SU-DHL-6 (cell line): ENCODE measurements at regions not wholly inside any gene's neighbourhood (a gene's known extent, or its start where the extent isn't known, plus 50 kb on each side); places are given as distances from the start of the nearest gene placed in this dataset.

Experiments
- H2AFZ ChIP-seq: fragments of 200-600 bp; sonication (generic); 2 replicates; pipeline ENCODE4 v1.6.1; 2014; ENCODE audit warnings: low read depth, mild to moderate bottlenecking, moderate library complexity, mixed read lengths, antibody characterized with exemption, low read length; ENCODE audit not compliant: severe bottlenecking
- H3F3A ChIP-seq: fragments of 200-600 bp; shearing (Covaris generic); 2 replicates; pipeline ENCODE4 v1.6.0; 2016; ENCODE audit warnings: antibody characterized with exemption, mild to moderate bottlenecking; ENCODE audit not compliant: insufficient read depth
- H3K27ac ChIP-seq: fragments of 200-600 bp; sonication (generic); 2 replicates; pipeline ENCODE4 v1.5.1; 2016; ENCODE audit warnings: low read depth, mild to moderate bottlenecking, low read length, moderate library complexity, mixed read lengths
- H3K27me3 ChIP-seq: fragments of 200-600 bp; sonication (generic), shearing (Covaris generic); 2 replicates; pipeline ENCODE4 v1.6.0; 2014; ENCODE audit warnings: mild to moderate bottlenecking, low read length
- H3K36me3 ChIP-seq: fragments of 200-600 bp; sonication (generic); 2 replicates; pipeline ENCODE4 v1.6.1; 2014; ENCODE audit warnings: mild to moderate bottlenecking, low read length, mixed read lengths
- H3K4me2 ChIP-seq: fragments of 300-600, 200-600 bp; shearing (Covaris generic), sonication (generic); 2 replicates; pipeline ENCODE4 v1.6.0; 2014; ENCODE audit warnings: low read length, low read depth, mild to moderate bottlenecking; ENCODE audit not compliant: poor library complexity, severe bottlenecking
- H3K4me3 ChIP-seq: fragments of 200-600 bp; sonication (generic); 2 replicates; pipeline ENCODE4 v1.5.1; 2014; ENCODE audit warnings: antibody characterized with exemption, low read length, mild to moderate bottlenecking, mixed read lengths; ENCODE audit not compliant: insufficient read depth, poor library complexity, severe bottlenecking
- H3K79me2 ChIP-seq: fragments of 200-600 bp; sonication (generic); 2 replicates; pipeline ENCODE4 v1.6.1; 2014; ENCODE audit warnings: mild to moderate bottlenecking, low read length, moderate library complexity; ENCODE audit not compliant: insufficient read depth
- H3K9ac ChIP-seq: fragments of 200-600 bp; sonication (generic); 2 replicates; pipeline ENCODE4 v1.7.0; 2014; ENCODE audit warnings: mild to moderate bottlenecking, low read length
- H3K9me2 ChIP-seq: fragments of 200-600 bp; sonication (generic); replicated peaks from 2 replicates; pipeline ENCODE4 v1.6.1; 2014; ENCODE audit warnings: low read length; ENCODE audit not compliant: insufficient read depth
- H3K9me3 ChIP-seq: fragments of 200-600 bp; sonication (generic); 2 replicates; pipeline ENCODE4 v1.6.1; 2014; ENCODE audit warnings: low read length, mixed read lengths; ENCODE audit not compliant: insufficient read depth
- H4K20me1 ChIP-seq: fragments of 200-600 bp; sonication (generic); 2 replicates; pipeline ENCODE4 v1.6.1; 2014; ENCODE audit warnings: low read depth, mild to moderate bottlenecking, antibody characterized with exemption, low read length, moderate library complexity, mixed read lengths
- CTCF ChIP-seq: fragments of 200-600 bp; sonication (generic); IDR thresholded peaks from one replicate; pipeline ENCODE4 v1.5.1; 2017; ENCODE audit warnings: antibody characterized with exemption, mild to moderate bottlenecking, low read length, moderate library complexity; ENCODE audit not compliant: insufficient read depth, poor library complexity, severe bottlenecking
- EZH2phosphoT487 ChIP-seq: fragments of 200-600 bp; sonication (generic), shearing (Covaris generic); conservative IDR thresholded peaks from 2 replicates; pipeline ENCODE4 v1.6.1; 2018; ENCODE audit warnings: mild to moderate bottlenecking, antibody characterized with exemption, low read length, moderate library complexity, mixed read lengths

GRCh38 chr6:23228439-23229024, 659.2 kb downstream of the HDGFL1 start:
- Histone ChIP-seq H3K9ac (no peak overlapping the region), H3K9me3 (no peaks in the 10 kb centered on the region), H3K27me3 (no peaks in the 10 kb centered on the region), H3K9me2 (no peaks in the 10 kb centered on the region), H3K4me3 (no peak overlapping the region), H3K4me2 (no peak overlapping the region), H4K20me1 (no peaks in the 10 kb centered on the region), H3K79me2 (no peaks in the 10 kb centered on the region), H3F3A (no peaks in the 10 kb centered on the region), H3K36me3 (no peaks in the 10 kb centered on the region; the same call in 1 of the 2 replicates), H3K27ac (no peak overlapping the region), H2AFZ (no peak overlapping the region)
- no peak for TF ChIP-seq EZH2phosphoT487

- no peaks in the 10 kb centered on the region; the same call in 1 of the 2 replicates for H4K20me1 ChIP-seq
- no peaks in the 10 kb centered on the region for H3F3A ChIP-seq
- H3K9me2 ChIP-seq: no peaks in the 10 kb centered on the region
- no peaks in the 10 kb centered on the region for H3K79me2 ChIP-seq
- TF ChIP-seq CTCF (no peak), EZH2phosphoT487 (no peak)
- H3K4me2 ChIP-seq: no peak overlapping the region
- no peak overlapping the region for H3K9ac ChIP-seq
- H3K9me3 ChIP-seq: no peaks in the 10 kb centered on the region
- H2AFZ ChIP-seq: no peak overlapping the region
- H3K36me3 ChIP-seq: 0 out of 2 replicates have a peak, but pooled peaks cover 3% of the 10 kb centered on the region
- no peak overlapping the region for H3K4me3 ChIP-seq
- H3K27ac ChIP-seq: no peak overlapping the region
- H3K27me3 ChIP-seq: no peaks in the 10 kb centered on the region
Measured at GRCh38 chr6:23243854-23244253, 674.5 kb downstream of the HDGFL1 start.

GRCh38 chr6:23244300-23244699, 674.9 kb downstream of the HDGFL1 start:
- no peaks in the 10 kb centered on the region for H3K79me2 ChIP-seq
- no peak for TF ChIP-seq CTCF
- no peak for TF ChIP-seq EZH2phosphoT487
- H3K4me2 ChIP-seq: no peak overlapping the region
- H3K9me2 ChIP-seq: no peaks in the 10 kb centered on the region
- no peak overlapping the region for H3K9ac ChIP-seq
- H3K36me3 ChIP-seq: 0 out of 2 replicates have a peak, but pooled peaks cover 3% of the 10 kb centered on the region
- H3K9me3 ChIP-seq: no peaks in the 10 kb centered on the region
- H3K27ac ChIP-seq: no peak overlapping the region
- H2AFZ ChIP-seq: no peak overlapping the region
- H3F3A ChIP-seq: no peaks in the 10 kb centered on the region
- H3K27me3 ChIP-seq: no peaks in the 10 kb centered on the region
- H4K20me1 ChIP-seq: no peaks in the 10 kb centered on the region; the same call in 1 of the 2 replicates
- no peak overlapping the region for H3K4me3 ChIP-seq

GRCh38 chr6:23245572-23245971, 676.2 kb downstream of the HDGFL1 start:
- Histone ChIP-seq H3K79me2 (no peaks in the 10 kb centered on the region), H3K4me2 (no peak overlapping the region), H2AFZ (no peak overlapping the region), H4K20me1 (peaks cover 2% of the 10 kb centered on the region; the same call in 1 of the 2 replicates), H3K9me2 (no peaks in the 10 kb centered on the region; the same call in 1 of the 2 replicates), H3K4me3 (no peak overlapping the region), H3F3A (no peaks in the 10 kb centered on the region), H3K27me3 (no peaks in the 10 kb centered on the region), H3K9ac (no peak overlapping the region), H3K9me3 (no peaks in the 10 kb centered on the region), H3K27ac (no peak overlapping the region), H3K36me3 (0 out of 2 replicates have a peak, but pooled peaks cover 3% of the 10 kb centered on the region)
- no peak for TF ChIP-seq CTCF
- TF ChIP-seq EZH2phosphoT487: no peak
